ENCODE measurements at regions not wholly inside any gene's neighbourhood (a gene's known extent, or its start where the extent isn't known, plus 50 kb on each side); places are given as distances from the start of the nearest gene placed in this dataset.

GRCh38 chr16:54425681-54426552 is 139.3 kb upstream of the IRX3 start:
- H3K27ac ChIP-seq, result peak overlapping the region; percentile 92
- TF ChIP-seq, protein P1, sequence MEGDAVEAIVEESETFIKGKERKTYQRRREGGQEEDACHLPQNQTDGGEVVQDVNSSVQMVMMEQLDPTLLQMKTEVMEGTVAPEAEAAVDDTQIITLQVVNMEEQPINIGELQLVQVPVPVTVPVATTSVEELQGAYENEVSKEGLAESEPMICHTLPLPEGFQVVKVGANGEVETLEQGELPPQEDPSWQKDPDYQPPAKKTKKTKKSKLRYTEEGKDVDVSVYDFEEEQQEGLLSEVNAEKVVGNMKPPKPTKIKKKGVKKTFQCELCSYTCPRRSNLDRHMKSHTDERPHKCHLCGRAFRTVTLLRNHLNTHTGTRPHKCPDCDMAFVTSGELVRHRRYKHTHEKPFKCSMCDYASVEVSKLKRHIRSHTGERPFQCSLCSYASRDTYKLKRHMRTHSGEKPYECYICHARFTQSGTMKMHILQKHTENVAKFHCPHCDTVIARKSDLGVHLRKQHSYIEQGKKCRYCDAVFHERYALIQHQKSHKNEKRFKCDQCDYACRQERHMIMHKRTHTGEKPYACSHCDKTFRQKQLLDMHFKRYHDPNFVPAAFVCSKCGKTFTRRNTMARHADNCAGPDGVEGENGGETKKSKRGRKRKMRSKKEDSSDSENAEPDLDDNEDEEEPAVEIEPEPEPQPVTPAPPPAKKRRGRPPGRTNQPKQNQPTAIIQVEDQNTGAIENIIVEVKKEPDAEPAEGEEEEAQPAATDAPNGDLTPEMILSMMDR (conservative IDR thresholded peaks at IDR 0.05), result no peak

- TF ChIP-seq, protein P1 (conservative IDR thresholded peaks at IDR 0.05), result no peak
- peak overlapping the region; percentile 92 for H3K27ac ChIP-seq
Observed at GRCh38 chr16:54425068-54425467, 138.5 kb upstream of the IRX3 start.

- TF ChIP-seq, protein P1 (conservative IDR thresholded peaks at IDR 0.05), result no peak
- H3K27ac ChIP-seq, result peak overlapping the region; percentile 92
Observed at GRCh38 chr16:54424043-54424451, 137.5 kb upstream of the IRX3 start.

- TF ChIP-seq, protein P1 (conservative IDR thresholded peaks at IDR 0.05), result no peak
- H3K27ac ChIP-seq, result peak overlapping the region; percentile 92
Observed at GRCh38 chr16:54422569-54422978, 136.0 kb upstream of the IRX3 start.

- peak overlapping the region; percentile 92 for H3K27ac ChIP-seq
- TF ChIP-seq, protein P1 (conservative IDR thresholded peaks at IDR 0.05), result no peak
Observed at GRCh38 chr16:54422159-54422558, 135.6 kb upstream of the IRX3 start.

GRCh38 chr16:54421220-54421619 is 134.6 kb upstream of the IRX3 start:
- peak overlapping the region; percentile 92 for H3K27ac ChIP-seq
- TF ChIP-seq, protein P1 (conservative IDR thresholded peaks at IDR 0.05), result no peak

- H3K27ac ChIP-seq, result peak overlapping the region; percentile 92
- TF ChIP-seq, protein P1 (conservative IDR thresholded peaks at IDR 0.05), result no peak
Observed at GRCh38 chr16:54418903-54419302, 132.3 kb upstream of the IRX3 start.

All from VCaP (cell line).